Dermis microvascular lymphatic vessel endothelial cell (primary cell): ENCODE measurements at regions not wholly inside any gene's neighbourhood (a gene's known extent, or its start where the extent isn't known, plus 50 kb on each side); places are given as distances from the start of the nearest gene placed in this dataset.
"Not testable (repeated sequence)": the region's sequence is repeated elsewhere in the genome, so short reads cannot be mapped to it uniquely, and the experiment has no call there.

Experiments used
- DNase-seq, 2 donors: peaks; one replicate each; pipeline versions ENCODE4 v3.0.0 to v3.0.0-alpha.2; 2010; ENCODE audit warnings: low read depth in 2 of 2

GRCh38 chr1:188825471-188825870 lies 1652.2 kb downstream of the BRINP3 start:
- no peak for DNase-seq

GRCh38 chr1:188826800-188827199 lies 1650.9 kb downstream of the BRINP3 start:
- no peak for DNase-seq

GRCh38 chr1:188827400-188827799 lies 1650.3 kb downstream of the BRINP3 start:
- DNase-seq: no peak

- not testable (repeated sequence) for DNase-seq
Measured at GRCh38 chr1:188841111-188841696, 1636.5 kb downstream of the BRINP3 start.

GRCh38 chr1:188846468-188846867 lies 1631.2 kb downstream of the BRINP3 start:
- no peak for DNase-seq

- no peak for DNase-seq
Measured at GRCh38 chr1:188857526-188858087, 1620.1 kb downstream of the BRINP3 start.

DNA sequence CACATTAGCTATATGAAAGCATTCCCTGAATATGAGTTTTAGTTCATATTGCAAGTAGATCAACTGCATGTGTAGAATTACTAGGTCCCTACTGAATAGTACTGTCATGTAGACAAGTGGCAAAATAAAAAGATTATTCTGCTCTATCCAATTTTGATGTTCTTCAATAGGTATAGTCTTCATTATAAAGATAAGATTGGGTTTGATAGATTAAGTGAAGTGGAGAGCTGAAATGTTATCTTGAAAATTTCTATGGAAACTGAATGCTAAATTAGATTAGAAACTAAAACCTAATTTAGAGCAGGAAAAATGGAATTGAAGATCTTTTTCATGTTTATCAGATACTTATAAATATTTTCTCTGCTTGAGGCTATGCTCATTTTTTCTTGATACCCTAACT lies 1610.0 kb downstream of the BRINP3 start:
- no peak for DNase-seq

DNA sequence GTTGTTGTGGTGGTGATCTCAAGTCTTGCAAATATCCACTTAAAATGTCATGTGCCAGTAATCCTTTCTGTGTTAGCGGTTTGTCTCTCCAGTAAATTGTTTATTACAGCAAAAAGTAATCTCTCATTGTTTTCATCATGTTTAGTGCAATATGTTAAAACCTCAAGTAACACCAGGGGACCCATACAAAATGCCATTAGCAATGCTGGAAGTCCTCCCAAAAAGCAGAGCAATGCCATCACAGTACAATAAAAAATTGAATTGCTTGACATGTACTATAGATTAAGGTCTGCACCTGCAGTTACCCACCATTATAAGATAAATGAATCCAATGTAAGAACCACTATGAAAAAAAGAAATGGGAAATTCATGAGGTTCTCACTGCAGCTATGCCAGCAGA lies 1606.5 kb downstream of the BRINP3 start:
- no peak for DNase-seq

DNA sequence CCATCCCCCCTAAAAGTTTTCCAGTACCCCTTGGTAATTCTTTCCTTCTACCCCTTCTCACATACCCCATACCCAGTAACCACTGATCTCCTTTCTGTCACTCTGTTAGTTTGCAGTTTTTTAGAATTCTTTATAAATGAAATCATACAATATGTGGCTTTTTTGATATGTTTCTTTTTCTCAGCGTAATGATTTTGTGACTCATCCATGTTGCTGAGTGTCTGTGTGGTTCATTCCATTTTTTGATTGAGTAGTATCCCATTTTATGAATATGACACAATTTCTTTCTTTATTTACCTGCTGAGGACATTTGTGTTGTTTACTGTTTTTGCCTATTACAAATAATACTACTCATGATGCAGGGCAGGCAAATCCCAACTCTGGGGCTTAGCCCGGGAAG lies 1605.3 kb downstream of the BRINP3 start:
- DNase-seq: no peak

- no peak for DNase-seq
Measured at GRCh38 chr1:188877668-188878067, 1600.0 kb downstream of the BRINP3 start.

DNA sequence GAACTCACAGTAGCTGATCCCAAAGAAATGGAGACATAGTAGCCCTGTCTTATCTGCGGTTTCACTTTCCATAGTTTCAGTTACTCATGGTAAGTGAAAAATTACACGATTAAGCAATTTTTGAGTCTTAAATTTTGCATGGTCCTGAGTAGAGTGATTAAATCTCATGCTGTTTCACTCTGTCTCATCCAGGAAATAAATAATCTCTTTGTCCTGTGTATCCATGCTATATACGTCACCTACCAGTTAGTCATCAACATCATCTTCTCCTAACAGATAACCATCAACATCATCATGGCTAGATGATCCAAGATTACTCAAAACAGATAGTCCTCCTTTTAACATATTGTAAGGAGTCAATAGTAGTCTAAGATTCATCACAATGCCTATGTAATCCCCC lies 1589.3 kb downstream of the BRINP3 start:
- DNase-seq: no peak

- DNase-seq: no peak
Measured at GRCh38 chr1:188889166-188889565, 1588.5 kb downstream of the BRINP3 start.

DNA sequence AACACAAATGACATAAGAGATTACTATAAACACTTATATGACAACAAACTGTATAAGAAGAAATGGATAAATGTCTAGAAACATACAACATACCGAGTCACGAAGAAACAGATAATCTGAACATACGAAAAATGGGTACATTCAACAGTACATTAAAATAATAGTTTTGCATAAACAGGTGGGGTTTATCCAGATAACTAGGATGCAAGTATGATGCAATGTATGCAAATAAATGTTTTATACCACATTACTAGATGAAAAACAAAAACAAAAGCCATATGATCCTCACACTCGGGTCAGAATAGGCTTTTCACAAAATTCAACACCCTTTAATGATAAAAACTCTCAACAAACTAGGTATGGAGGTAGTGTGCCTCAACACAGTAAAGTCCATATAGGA lies 1585.7 kb downstream of the BRINP3 start:
- no peak for DNase-seq

- no peak for DNase-seq
Measured at GRCh38 chr1:188895611-188896010, 1582.1 kb downstream of the BRINP3 start.

- no peak for DNase-seq
Measured at GRCh38 chr1:188903241-188903640, 1574.4 kb downstream of the BRINP3 start.

GRCh38 chr1:188904201-188904600 lies 1573.5 kb downstream of the BRINP3 start:
- DNase-seq: no peak

DNA sequence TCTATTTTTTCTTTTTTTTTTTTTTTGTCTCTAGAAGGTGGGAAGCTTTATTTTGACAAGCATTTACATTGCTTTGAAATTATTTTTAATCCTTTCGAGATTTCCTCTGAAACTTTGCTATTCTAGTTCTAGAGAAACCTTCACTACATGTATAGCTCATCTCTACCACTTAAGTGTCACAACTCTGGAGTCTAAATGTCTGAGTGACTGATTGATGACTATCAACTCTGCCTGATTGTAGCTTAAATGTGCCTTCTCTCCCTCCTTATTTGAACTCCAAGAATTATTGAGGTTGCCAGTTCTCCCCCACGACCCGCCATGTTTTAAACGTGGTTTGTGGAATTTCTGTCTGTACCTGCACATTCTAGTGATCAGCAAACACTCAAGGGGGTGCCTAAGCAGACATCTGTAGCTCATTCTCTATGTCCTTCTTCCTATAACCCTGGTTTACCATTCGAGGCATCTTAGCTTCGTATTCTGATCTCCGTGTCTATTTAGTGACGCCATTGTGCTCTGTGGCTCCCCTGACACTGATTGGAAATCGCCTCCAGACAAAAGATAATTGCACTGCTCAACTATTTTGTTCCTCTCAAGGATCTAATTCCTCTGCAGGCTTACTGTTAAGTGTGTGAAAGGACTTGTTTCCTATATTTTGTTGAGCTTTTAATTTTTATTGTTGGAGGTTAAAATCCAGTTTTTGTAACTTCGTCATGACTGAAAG lies 1570.6 kb downstream of the BRINP3 start:
- DNase-seq: no peak

- DNase-seq: no peak
Measured at GRCh38 chr1:188930382-188930781, 1547.3 kb downstream of the BRINP3 start.

- no peak for DNase-seq
Measured at GRCh38 chr1:188931506-188931905, 1546.2 kb downstream of the BRINP3 start.

GRCh38 chr1:188937965-188938551 lies 1539.6 kb downstream of the BRINP3 start:
- DNase-seq: peak; percentile 7 to 41

DNA sequence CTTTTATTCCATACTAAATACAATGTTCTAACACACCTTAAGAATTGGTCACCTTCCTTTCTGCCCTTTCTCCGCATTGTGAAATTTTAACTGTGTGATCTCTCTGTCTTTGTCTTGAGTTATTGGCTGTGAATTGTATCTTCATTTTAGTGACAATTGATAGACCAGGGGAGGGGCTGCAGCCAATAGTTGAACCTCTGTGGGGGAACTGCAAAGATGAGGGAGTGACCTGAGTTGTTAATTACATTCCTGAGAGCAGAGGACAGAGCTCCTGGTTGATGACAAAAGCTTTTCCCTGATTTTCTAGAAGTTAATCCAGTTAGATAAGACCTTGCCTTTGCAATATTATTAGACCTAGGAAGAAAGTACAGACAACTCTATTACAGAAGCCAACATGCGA lies 1535.7 kb downstream of the BRINP3 start:
- DNase-seq: no peak

DNA sequence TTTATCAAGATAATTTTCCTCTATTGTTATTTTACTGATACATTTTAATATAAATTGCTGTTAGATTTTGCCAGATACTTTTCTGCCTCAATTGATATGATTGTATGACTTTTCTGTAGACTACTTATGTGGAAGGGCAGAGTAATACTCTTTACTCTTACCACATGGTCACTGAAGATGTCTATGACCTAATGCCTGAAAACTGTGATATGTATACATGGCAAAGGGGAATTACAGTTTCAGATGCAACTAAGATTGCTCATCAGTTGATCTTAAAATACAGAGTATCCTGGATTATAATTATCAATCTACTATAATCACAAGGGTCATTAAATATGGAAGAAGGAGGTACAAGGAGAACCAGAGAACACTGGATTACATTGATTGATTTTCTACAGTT lies 1528.0 kb downstream of the BRINP3 start:
- no peak for DNase-seq
